HFFc6 (cell line): ENCODE measurements at regions not wholly inside any gene's neighbourhood (a gene's known extent, or its start where the extent isn't known, plus 50 kb on each side); places are given as distances from the start of the nearest gene placed in this dataset.

Source experiments
- DNase-seq: peaks from one replicate; pipeline ENCODE4 v3.0.0-alpha.2; 2018
- H3K27ac Mint-ChIP-seq: 2 replicates; pipeline ENCODE4 v1.8.0; 2020; ENCODE audit warnings: mild to moderate bottlenecking, mixed read lengths
- H3K27me3 Mint-ChIP-seq: 2 replicates; pipeline ENCODE4 v1.8.0; 2021; ENCODE audit warnings: mild to moderate bottlenecking, moderate library complexity, mixed read lengths; ENCODE audit not compliant: insufficient read depth
- H3K36me3 Mint-ChIP-seq: 2 replicates; pipeline ENCODE4 v1.8.0; 2021; ENCODE audit warnings: low read depth, mixed read lengths
- H3K4me1 Mint-ChIP-seq: 2 replicates; pipeline ENCODE4 v1.8.0; 2020; ENCODE audit warnings: low read depth, mixed read lengths
- H3K4me3 Mint-ChIP-seq: 2 replicates; pipeline ENCODE4 v1.8.0; 2020; ENCODE audit warnings: mild to moderate bottlenecking, moderate library complexity, mixed read lengths
- H3K9me3 Mint-ChIP-seq: 2 replicates; pipeline ENCODE4 v1.8.0; 2020; ENCODE audit warnings: mild to moderate bottlenecking, mixed read lengths
- CTCF ChIP-seq: fragments of 200-600 bp; sonication (generic); IDR thresholded peaks from 2 replicates; pipeline ENCODE4 v1.5.0; 2021; ENCODE audit warnings: antibody characterized with exemption, mild to moderate bottlenecking

DNA sequence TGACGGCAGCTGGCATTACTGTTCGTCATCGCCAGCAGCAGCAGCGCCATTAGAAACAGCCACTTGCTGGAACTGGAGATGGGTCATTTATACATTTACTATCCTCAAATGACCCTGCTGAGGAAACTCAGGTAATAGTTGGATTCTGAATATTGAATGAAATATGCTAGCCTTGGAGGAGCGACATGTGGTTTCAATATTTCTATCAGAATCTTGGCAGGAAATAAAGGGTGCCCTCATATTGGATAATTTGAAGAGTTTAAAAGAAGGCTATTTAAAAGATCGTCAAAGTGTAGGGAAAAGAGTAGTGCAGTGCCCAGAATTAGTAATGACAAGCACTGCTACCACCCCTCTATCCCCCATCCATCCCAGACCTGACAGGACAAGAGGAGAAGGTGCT lies 109.6 kb upstream of the CPM start:
- H3K9me3 Mint-ChIP-seq = no peaks in the 10 kb centered on the region
- no peaks in the 10 kb centered on the region for H3K36me3 Mint-ChIP-seq
- no peak for DNase-seq
- H3K4me3 Mint-ChIP-seq = no peak overlapping the region
- H3K4me1 Mint-ChIP-seq = peaks cover 12% of the 10 kb centered on the region
- H3K27ac Mint-ChIP-seq = no peak overlapping the region
- TF ChIP-seq CTCF = no peak
- peaks cover 5% of the 10 kb centered on the region for H3K27me3 Mint-ChIP-seq

DNA sequence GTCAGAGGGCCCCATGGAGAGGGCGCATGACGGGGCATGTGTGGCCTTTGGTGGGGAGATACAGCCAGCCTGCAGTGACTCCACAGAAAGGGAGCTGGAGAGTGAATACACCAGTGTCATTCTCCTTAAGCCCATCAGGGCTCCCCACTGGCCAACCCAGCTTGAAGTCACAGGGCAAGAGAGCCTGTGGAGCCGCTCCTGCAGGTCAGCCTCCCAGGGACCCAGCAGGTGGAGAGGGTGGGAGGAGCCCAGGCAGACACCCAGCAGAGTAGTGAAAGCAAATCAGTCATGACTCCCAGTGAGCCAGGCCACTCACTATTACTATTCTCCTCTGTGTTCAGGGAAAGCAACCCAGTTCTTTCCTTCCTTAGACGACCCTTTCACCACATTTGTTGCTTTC lies 110.0 kb upstream of the CPM start:
- no peak overlapping the region for H3K27ac Mint-ChIP-seq
- no peaks in the 10 kb centered on the region for H3K9me3 Mint-ChIP-seq
- peaks cover 5% of the 10 kb centered on the region for H3K27me3 Mint-ChIP-seq
- no peak for TF ChIP-seq CTCF
- no peak for DNase-seq
- no peaks in the 10 kb centered on the region for H3K36me3 Mint-ChIP-seq
- H3K4me1 Mint-ChIP-seq = peaks cover 12% of the 10 kb centered on the region
- H3K4me3 Mint-ChIP-seq = no peak overlapping the region

GRCh38 chr12:69044887-69045286 lies 111.9 kb upstream of the CPM start:
- DNase-seq = no peak
- no peak for TF ChIP-seq CTCF
- peaks cover 5% of the 10 kb centered on the region for H3K27me3 Mint-ChIP-seq
- no peaks in the 10 kb centered on the region for H3K9me3 Mint-ChIP-seq
- H3K4me1 Mint-ChIP-seq = peaks cover 12% of the 10 kb centered on the region
- no peaks in the 10 kb centered on the region for H3K36me3 Mint-ChIP-seq
- no peak overlapping the region for H3K4me3 Mint-ChIP-seq
- no peak overlapping the region for H3K27ac Mint-ChIP-seq

DNA sequence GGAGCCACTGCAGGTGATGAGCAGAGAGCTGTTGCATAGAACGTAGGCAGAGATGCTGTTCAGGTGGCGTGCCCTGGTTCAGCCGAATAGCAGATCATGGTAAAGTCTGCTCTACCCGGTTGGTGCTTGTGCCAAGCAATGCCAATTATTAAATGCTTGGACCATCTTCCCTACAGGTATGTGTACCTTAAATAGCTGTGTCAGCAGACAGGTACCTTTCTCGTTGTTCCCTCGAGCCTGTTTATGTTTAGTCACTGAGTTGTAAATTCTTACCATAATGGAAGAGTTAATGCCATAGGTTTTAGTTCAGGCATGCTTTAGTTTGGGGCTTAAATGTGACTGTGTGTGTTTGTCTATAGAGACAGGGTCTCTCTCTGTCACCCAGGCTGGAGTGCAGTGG lies 112.5 kb upstream of the CPM start:
- Mint-ChIP-seq H3K4me1 (peaks cover 12% of the 10 kb centered on the region), H3K27ac (no peak overlapping the region), H3K27me3 (peaks cover 5% of the 10 kb centered on the region), H3K4me3 (no peak overlapping the region), H3K36me3 (peaks cover 3% of the 10 kb centered on the region; the same call in 1 of the 2 replicates), H3K9me3 (no peaks in the 10 kb centered on the region)
- no peak for TF ChIP-seq CTCF
- DNase-seq = no peak

DNA sequence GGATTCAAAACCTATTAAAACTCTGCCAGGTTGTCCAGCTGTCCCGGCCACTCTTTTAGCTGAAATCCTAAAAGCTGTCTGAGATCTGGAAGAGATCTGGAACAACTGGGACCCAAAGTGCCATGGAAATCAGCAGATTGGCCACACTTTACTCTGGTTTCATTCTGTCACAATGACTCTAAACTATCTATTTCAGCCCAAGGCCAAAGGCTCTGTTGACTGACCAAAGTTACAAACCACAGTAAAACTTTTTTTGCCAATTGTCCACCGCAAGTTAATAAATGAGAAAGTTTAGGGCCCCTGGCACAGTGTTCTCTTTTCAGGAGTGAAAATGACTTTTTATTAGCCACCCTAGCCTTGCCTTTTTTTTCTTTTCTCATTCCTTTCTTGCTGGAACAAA lies 113.4 kb upstream of the CPM start:
- Mint-ChIP-seq H3K9me3 (peaks cover 4% of the 10 kb centered on the region; the same call in 1 of the 2 replicates), H3K4me1 (peaks cover 21% of the 10 kb centered on the region), H3K4me3 (no peak overlapping the region), H3K27ac (no peak overlapping the region), H3K36me3 (peaks cover 13% of the 10 kb centered on the region), H3K27me3 (peaks cover 5% of the 10 kb centered on the region)
- no peak for TF ChIP-seq CTCF
- no peak for DNase-seq

GRCh38 chr12:69046920-69047319 lies 113.9 kb upstream of the CPM start:
- no peak for DNase-seq
- peaks cover 24% of the 10 kb centered on the region for H3K4me1 Mint-ChIP-seq
- peaks cover 5% of the 10 kb centered on the region for H3K27me3 Mint-ChIP-seq
- peaks cover 15% of the 10 kb centered on the region for H3K36me3 Mint-ChIP-seq
- no peak overlapping the region for H3K4me3 Mint-ChIP-seq
- peaks cover 4% of the 10 kb centered on the region; the same call in 1 of the 2 replicates for H3K9me3 Mint-ChIP-seq
- no peak overlapping the region for H3K27ac Mint-ChIP-seq
- TF ChIP-seq CTCF = no peak
